HG03097 (cell line): ENCODE measurements at regions not wholly inside any gene's neighbourhood (a gene's known extent, or its start where the extent isn't known, plus 50 kb on each side); places are given as distances from the start of the nearest gene placed in this dataset.
"Not testable (repeated sequence)": the region's sequence is repeated elsewhere in the genome, so short reads cannot be mapped to it uniquely, and the experiment has no call there.

Experiments
- ATAC-seq: cut with Tn5 transposase; IDR thresholded peaks from one replicate; pipeline ENCODE4 v1.9.1; 2021; ENCODE audit not compliant: unreplicated experiment, low FRiP score

GRCh38 chr4:154907345-154908045 is 126.4 kb downstream of the RBM46 start:
- ATAC-seq: not testable (repeated sequence)

GRCh38 chr4:154908168-154908567 is 127.1 kb downstream of the RBM46 start:
- no peak for ATAC-seq

DNA sequence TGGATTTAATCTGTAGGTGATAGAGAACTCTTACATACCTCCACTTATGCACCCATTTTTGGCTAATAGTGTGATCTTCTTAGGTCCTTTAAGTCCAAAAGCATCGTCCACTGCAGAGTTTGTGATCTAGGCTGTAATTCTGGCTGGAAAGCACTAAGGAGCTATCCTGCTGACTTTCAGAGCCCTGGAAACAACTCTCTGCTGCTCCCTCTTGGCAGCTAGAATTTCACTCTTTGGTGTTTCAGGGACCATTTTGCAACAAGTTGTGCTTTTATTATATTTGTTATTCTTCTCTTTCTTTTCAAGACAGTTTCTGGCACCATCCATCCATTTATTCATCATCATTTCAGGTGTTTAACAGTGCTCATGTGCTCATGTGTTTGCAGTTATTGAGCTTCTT is 130.0 kb downstream of the RBM46 start:
- ATAC-seq: no peak

GRCh38 chr4:154911608-154912098 is 130.6 kb downstream of the RBM46 start:
- ATAC-seq: no peak

DNA sequence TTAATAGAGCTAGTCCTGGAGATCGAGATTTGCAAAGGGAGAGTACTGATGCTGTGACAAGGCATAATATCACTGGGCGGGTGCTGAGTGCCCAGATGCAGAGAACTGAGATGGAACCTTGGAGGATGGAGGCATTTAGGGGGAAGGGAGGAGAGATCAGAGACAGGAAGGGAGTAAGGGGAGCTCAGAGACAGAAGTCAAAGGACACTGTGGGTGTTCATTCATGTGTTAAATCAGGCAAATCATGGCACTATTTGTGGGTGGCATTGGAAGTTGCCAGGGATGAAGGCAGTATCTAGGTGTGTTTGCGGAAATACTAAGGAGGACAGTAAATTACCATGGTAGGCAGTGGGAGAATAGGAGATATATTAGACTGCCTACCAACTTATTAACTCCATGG is 135.0 kb downstream of the RBM46 start:
- no peak for ATAC-seq

- ATAC-seq: no peak
Measured at GRCh38 chr4:154927126-154927680, 146.1 kb downstream of the RBM46 start.

- no peak for ATAC-seq
Measured at GRCh38 chr4:154928640-154929257, 147.7 kb downstream of the RBM46 start.

GRCh38 chr4:154936873-154937272 is 155.8 kb downstream of the RBM46 start:
- no peak for ATAC-seq

- ATAC-seq: no peak
Measured at GRCh38 chr4:154939851-154940250, 158.8 kb downstream of the RBM46 start.

DNA sequence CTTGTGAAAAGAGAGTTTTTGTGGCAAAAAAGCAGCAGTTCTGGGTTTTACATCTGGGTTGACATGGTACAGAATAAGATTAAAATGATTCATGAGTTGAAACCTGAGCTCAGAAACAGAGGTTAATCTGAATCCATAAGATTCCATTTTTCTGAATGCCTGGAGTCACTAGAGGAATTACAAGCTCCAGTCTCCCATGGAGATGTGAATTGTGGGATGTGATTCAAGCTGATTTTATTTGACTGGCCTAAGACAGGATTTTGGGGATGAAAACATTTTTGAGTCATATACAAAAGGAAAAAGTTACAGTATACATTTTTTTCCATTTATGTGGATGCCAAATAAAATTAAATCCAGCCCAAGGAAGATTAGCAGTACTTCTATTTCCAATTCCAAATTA is 161.1 kb downstream of the RBM46 start:
- ATAC-seq: no peak

GRCh38 chr4:154944996-154945395 is 163.9 kb downstream of the RBM46 start:
- no peak for ATAC-seq

- ATAC-seq: no peak
Measured at GRCh38 chr4:154946113-154946512, 165.0 kb downstream of the RBM46 start.

- no peak for ATAC-seq
Measured at GRCh38 chr4:154953691-154954090, 172.6 kb downstream of the RBM46 start.

DNA sequence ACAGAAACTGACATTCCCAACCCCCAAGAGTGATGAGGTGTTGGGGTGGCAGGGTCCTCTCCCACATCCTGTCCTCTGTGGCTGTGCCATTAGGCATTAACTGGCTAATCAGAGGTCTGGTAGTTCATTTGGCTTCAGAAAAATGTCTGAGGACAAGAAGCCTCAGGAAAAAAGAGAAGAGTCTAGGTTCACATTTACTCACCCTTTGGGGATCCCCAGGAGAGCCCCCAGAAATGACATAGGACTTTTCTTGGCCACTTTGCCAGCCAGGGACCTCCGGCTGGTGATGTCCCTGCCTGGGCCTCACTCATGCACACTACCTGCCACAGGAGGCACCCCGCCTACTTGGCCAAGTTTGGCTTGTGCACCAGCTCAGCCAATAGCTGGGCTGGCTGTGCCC is 173.0 kb downstream of the RBM46 start:
- ATAC-seq: peak; percentile 67

DNA sequence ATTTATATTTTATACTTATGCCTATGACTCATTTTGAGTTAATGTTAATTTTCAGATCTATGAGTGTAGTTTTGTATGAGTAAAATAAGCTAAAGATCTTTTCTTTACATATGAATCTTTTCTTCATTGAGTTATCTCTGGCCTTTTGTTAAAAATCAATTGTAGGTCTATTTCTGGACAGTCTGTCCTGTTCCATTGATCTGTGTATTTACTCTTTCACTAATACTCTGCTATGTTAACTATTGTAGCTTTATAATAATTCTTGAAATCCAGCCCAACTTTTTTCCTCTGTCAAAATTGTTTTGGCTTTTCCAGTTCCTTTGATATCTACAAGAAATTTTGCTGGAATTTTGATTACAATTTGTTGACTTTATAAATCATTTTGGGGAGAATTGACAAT is 177.0 kb downstream of the RBM46 start:
- no peak for ATAC-seq

DNA sequence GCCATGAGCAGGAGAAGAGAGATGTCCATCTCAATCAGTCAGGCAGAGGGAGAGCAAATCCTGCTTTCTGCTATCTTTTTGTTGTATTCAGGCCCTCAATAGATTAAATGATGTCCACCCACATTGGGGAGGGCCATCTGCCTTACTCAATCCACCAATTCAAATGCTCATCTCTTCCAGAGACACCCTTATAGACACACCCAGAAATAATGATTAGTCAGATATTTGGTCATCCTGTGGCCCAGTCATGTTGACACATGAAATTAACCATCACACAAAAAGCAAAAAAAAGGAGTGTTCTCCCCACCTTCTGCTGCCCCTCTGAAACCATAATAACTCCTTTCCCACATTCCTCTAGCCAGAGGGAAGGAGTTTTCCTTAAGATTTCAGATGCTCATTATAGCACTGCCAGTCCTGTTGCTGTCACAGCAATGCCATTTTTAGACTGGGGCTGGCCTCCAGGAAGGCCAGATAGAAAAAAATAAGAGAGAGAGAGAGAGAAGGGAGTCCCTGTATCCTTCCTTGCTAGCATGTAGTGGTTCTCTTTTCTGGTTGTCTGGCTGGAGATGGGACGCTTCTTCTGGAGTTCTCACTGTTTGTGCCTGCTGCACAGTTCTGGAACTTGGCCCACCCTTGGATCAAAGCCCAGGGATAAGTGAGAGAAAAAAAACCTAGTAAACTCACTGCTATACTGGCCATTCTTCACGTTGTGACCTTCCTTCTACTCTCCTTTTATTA is 177.7 kb downstream of the RBM46 start:
- no peak for ATAC-seq

DNA sequence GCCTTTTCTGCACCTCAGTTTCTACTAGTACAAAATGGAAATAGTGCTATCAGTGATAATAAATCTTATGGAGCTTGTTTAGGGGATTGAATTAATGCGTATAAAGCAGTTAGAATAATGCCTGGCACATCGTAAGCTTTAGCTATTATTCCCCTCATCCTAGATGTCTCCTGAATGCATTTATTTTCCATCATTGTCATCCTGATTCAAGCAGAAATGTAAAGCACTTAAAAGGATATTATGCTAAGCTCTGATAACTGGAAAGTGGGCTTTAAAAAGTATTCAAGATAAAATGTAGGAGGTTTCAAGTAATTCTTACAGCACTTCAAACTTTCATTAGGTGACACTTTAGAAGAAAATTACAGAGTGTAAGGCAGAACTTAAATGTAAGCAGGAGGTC is 178.7 kb downstream of the RBM46 start:
- no peak for ATAC-seq

GRCh38 chr4:154960476-154960875 is 179.4 kb downstream of the RBM46 start:
- no peak for ATAC-seq

- ATAC-seq: peak; percentile 85
Measured at GRCh38 chr4:154961263-154961662, 180.2 kb downstream of the RBM46 start.

- ATAC-seq: no peak
Measured at GRCh38 chr4:154973244-154974035, 192.4 kb downstream of the RBM46 start.

GRCh38 chr4:154977228-154977627 is 196.2 kb downstream of the RBM46 start:
- no peak for ATAC-seq
